H1 (cell line): ENCODE measurements at regions not wholly inside any gene's neighbourhood (a gene's known extent, or its start where the extent isn't known, plus 50 kb on each side); places are given as distances from the start of the nearest gene placed in this dataset.

Experiments
- BACH1 ChIP-seq: IDR thresholded peaks from 2 replicates; pipeline ENCODE4 v1.6.1; 2012; ENCODE audit warnings: low read length, improper control_type of control experiment
- EZH2 ChIP-seq: fragments of 200-600 bp; sonication (generic); IDR thresholded peaks from 2 replicates; pipeline ENCODE4 v1.7.1; 2012; ENCODE audit warnings: low read depth, mild to moderate bottlenecking, moderate library complexity, low read length, inconsistent platforms; ENCODE audit not compliant: severe bottlenecking
- FOSL1 ChIP-seq: IDR thresholded peaks from 2 replicates; pipeline ENCODE4 v1.6.1; 2011; ENCODE audit warnings: mild to moderate bottlenecking, low read depth, low read length, moderate library complexity; ENCODE audit not compliant: insufficient read depth
- GABPA ChIP-seq: IDR thresholded peaks from 2 replicates; pipeline ENCODE4 v1.6.1; 2011; ENCODE audit warnings: mild to moderate bottlenecking, low read length, moderate library complexity, borderline replicate concordance; ENCODE audit not compliant: insufficient read depth
- JUN ChIP-seq: IDR thresholded peaks from 2 replicates; pipeline ENCODE4 v1.6.1; 2011; ENCODE audit warnings: low read depth, mild to moderate bottlenecking, improper control_type of control experiment, low read length
- POLR2A ChIP-seq, 2 experiments: IDR thresholded peaks; 1 replicate in 1 of 2; 2 replicates in 1 of 2; pipeline ENCODE4 v1.6.1; 2011; ENCODE audit warnings: low read depth in 2 of 2, low read length in 2 of 2, mild to moderate bottlenecking in 2 of 2; ENCODE audit errors: control extremely low read depth in 1 of 2
- POLR2AphosphoS5 ChIP-seq: IDR thresholded peaks from 2 replicates; pipeline ENCODE4 v1.6.1; 2011; ENCODE audit warnings: low read depth, low read length
- SIRT6 ChIP-seq: IDR thresholded peaks from one replicate; pipeline ENCODE4 v1.7.1; 2012; ENCODE audit warnings: low read length, inconsistent platforms
- TF ChIP-seq, protein P1 (sequence below), 3 experiments: IDR thresholded peaks; 1 replicate in 2 of 3; 2 replicates in 1 of 3; pipeline versions ENCODE4 v1.5.1 to v1.6.1; 2011; ENCODE audit warnings: low read length in 3 of 3, mild to moderate bottlenecking in 3 of 3, inconsistent platforms in 2 of 3, low read depth in 1 of 3, moderate library complexity in 1 of 3; ENCODE audit not compliant: insufficient read depth in 1 of 3; ENCODE audit errors: control extremely low read depth in 1 of 3
- TF ChIP-seq, protein P2 (sequence below): IDR thresholded peaks from 2 replicates; pipeline ENCODE4 v1.6.1; 2012; ENCODE audit warnings: inconsistent platforms

DNA sequence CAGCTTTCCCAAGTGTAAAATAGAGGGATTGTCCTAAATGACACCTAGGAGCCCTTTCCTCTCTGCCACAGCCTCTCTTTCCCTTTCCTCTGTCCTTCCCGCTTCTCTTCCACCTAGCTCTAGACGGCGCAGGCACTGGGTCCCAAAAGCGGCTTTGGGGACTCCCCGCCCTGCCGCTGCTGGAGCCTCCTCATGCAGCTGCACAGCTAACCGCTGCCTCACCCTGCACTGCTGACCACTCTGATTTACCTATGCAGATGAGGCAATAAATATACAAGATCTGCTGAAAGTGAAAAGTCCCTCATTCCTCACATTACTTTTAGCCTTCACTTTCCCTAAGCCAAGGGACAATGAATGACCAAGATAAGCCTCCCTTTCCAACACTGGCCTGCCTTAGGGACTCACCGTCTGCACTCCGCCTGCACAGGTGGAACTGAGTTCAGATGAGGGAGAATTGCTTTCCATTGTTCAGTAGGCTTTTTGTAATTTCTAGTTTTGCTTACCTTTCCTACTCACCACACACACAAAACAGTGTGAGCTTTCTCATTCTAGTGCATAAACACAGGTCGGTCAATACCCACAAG lies 197.5 kb upstream of the BCL6 start:
- TF ChIP-seq POLR2A (IDR thresholded peaks at IDR 0.05; ENCODE audit: control extremely low read depth in 1 of 2, low read depth in 2 of 2, low read length in 2 of 2) (no peak), EZH2 (no peak), POLR2AphosphoS5 (no peak), GABPA (no peak), SIRT6 (no peak), JUN (no peak), FOSL1 (no peak), BACH1 (no peak)
- TF ChIP-seq, protein P1, sequence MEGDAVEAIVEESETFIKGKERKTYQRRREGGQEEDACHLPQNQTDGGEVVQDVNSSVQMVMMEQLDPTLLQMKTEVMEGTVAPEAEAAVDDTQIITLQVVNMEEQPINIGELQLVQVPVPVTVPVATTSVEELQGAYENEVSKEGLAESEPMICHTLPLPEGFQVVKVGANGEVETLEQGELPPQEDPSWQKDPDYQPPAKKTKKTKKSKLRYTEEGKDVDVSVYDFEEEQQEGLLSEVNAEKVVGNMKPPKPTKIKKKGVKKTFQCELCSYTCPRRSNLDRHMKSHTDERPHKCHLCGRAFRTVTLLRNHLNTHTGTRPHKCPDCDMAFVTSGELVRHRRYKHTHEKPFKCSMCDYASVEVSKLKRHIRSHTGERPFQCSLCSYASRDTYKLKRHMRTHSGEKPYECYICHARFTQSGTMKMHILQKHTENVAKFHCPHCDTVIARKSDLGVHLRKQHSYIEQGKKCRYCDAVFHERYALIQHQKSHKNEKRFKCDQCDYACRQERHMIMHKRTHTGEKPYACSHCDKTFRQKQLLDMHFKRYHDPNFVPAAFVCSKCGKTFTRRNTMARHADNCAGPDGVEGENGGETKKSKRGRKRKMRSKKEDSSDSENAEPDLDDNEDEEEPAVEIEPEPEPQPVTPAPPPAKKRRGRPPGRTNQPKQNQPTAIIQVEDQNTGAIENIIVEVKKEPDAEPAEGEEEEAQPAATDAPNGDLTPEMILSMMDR (IDR thresholded peaks at IDR 0.05; ENCODE audit: control extremely low read depth in 1 of 3, insufficient read depth in 1 of 3, low read depth in 1 of 3, low read length in 3 of 3), result no peak
- TF ChIP-seq, protein P2, sequence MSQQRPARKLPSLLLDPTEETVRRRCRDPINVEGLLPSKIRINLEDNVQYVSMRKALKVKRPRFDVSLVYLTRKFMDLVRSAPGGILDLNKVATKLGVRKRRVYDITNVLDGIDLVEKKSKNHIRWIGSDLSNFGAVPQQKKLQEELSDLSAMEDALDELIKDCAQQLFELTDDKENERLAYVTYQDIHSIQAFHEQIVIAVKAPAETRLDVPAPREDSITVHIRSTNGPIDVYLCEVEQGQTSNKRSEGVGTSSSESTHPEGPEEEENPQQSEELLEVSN, result no peak
